HG03196 (cell line): ENCODE measurements at regions not wholly inside any gene's neighbourhood (a gene's known extent, or its start where the extent isn't known, plus 50 kb on each side); places are given as distances from the start of the nearest gene placed in this dataset.
"Not testable (repeated sequence)": the region's sequence is repeated elsewhere in the genome, so short reads cannot be mapped to it uniquely, and the experiment has no call there.

ENCODE experiments used
- ATAC-seq: cut with Tn5 transposase; IDR thresholded peaks from one replicate; pipeline ENCODE4 v1.9.1; 2021; ENCODE audit not compliant: unreplicated experiment

GRCh38 chr10:63994371-63994770 lies 473.2 kb downstream of the REEP3 start:
- ATAC-seq = no peak

GRCh38 chr10:64007157-64007556 lies 486.0 kb downstream of the REEP3 start:
- ATAC-seq = no peak

GRCh38 chr10:64010711-64011110 lies 489.5 kb downstream of the REEP3 start:
- no peak for ATAC-seq

- ATAC-seq = no peak
These were observed 490.9 kb downstream of the REEP3 start for GRCh38 chr10:64011912-64012714.

- no peak for ATAC-seq
These were observed 493.1 kb downstream of the REEP3 start for GRCh38 chr10:64014281-64014680.

GRCh38 chr10:64023926-64024470 lies 502.8 kb downstream of the REEP3 start:
- ATAC-seq = no peak

- ATAC-seq = no peak
These were observed 512.5 kb downstream of the REEP3 start for GRCh38 chr10:64033711-64034110.

GRCh38 chr10:64036321-64036930 lies 515.2 kb downstream of the REEP3 start:
- ATAC-seq = no peak

GRCh38 chr10:64037071-64037661 lies 516.0 kb downstream of the REEP3 start:
- no peak for ATAC-seq

GRCh38 chr10:64038107-64038506 lies 516.9 kb downstream of the REEP3 start:
- no peak for ATAC-seq

- no peak for ATAC-seq
These were observed 518.0 kb downstream of the REEP3 start for GRCh38 chr10:64039198-64039597.

- peak; percentile 23 for ATAC-seq
These were observed 519.6 kb downstream of the REEP3 start for GRCh38 chr10:64040781-64041180.

- ATAC-seq = peak; percentile 94
These were observed 520.2 kb downstream of the REEP3 start for GRCh38 chr10:64041185-64041988.

GRCh38 chr10:64041989-64042490 lies 520.8 kb downstream of the REEP3 start:
- no peak for ATAC-seq

GRCh38 chr10:64044098-64044497 lies 522.9 kb downstream of the REEP3 start:
- ATAC-seq = no peak

GRCh38 chr10:64044957-64045632 lies 523.9 kb downstream of the REEP3 start:
- ATAC-seq = not testable (repeated sequence)

- no peak for ATAC-seq
These were observed 533.2 kb downstream of the REEP3 start for GRCh38 chr10:64054392-64054791.

GRCh38 chr10:64059884-64060283 lies 538.7 kb downstream of the REEP3 start:
- no peak for ATAC-seq

- ATAC-seq = no peak
These were observed 539.2 kb downstream of the REEP3 start for GRCh38 chr10:64060389-64060788.

GRCh38 chr10:64062793-64063192 lies 541.6 kb downstream of the REEP3 start:
- no peak for ATAC-seq
